Activated T-cell treated with anti-CD3 and anti-CD28 coated beads, Interleukin-2, amount 50 U/mL, for 4 hours (primary cell): ENCODE measurements at regions not wholly inside any gene's neighbourhood (a gene's known extent, or its start where the extent isn't known, plus 50 kb on each side); places are given as distances from the start of the nearest gene placed in this dataset.

Experiments
- ATAC-seq, 2 donors: fragments of 200-7000 bp; cut with Tn5 transposase; one replicate each; pipeline ENCODE4 v1.10.0; 2021
- DNase-seq: peaks from one replicate; pipeline ENCODE4 v3.0.0-alpha.2; 2020
- H3K27me3 Mint-ChIP-seq: one replicate; pipeline ENCODE4 v1.8.0; 2021; ENCODE audit warnings: low read depth, mixed read lengths
- H3K36me3 Mint-ChIP-seq: one replicate; pipeline ENCODE4 v1.8.0; 2022; ENCODE audit warnings: mixed read lengths; ENCODE audit not compliant: insufficient read depth
- H3K4me1 Mint-ChIP-seq: one replicate; pipeline ENCODE4 v1.8.0; 2021; ENCODE audit warnings: low read depth, mixed read lengths
- H3K4me3 Mint-ChIP-seq: one replicate; pipeline ENCODE4 v1.8.0; 2021; ENCODE audit warnings: mild to moderate bottlenecking, moderate library complexity, mixed read lengths
- H3K9me3 Mint-ChIP-seq: one replicate; pipeline ENCODE4 v1.8.0; 2021; ENCODE audit warnings: mixed read lengths

- H3K9me3 Mint-ChIP-seq = peaks cover 6% of the 10 kb centered on the region
- DNase-seq (no peak), ATAC-seq (no peak)
- H3K27me3 Mint-ChIP-seq = no peaks in the 10 kb centered on the region
- no peak overlapping the region for H3K4me3 Mint-ChIP-seq
- no peaks in the 10 kb centered on the region for H3K36me3 Mint-ChIP-seq
- no peaks in the 10 kb centered on the region for H3K4me1 Mint-ChIP-seq
Observed at GRCh38 chr3:99366663-99367429, 271.5 kb upstream of the COL8A1 start.

- Mint-ChIP-seq H3K9me3 (peaks cover 3% of the 10 kb centered on the region), H3K4me3 (no peak overlapping the region), H3K27me3 (no peaks in the 10 kb centered on the region), H3K36me3 (no peaks in the 10 kb centered on the region), H3K4me1 (no peaks in the 10 kb centered on the region)
- ATAC-seq = no peak
- DNase-seq = no peak
Observed at GRCh38 chr3:99365979-99366378, 272.4 kb upstream of the COL8A1 start.

GRCh38 chr3:99365396-99365795 lies 273.0 kb upstream of the COL8A1 start:
- Mint-ChIP-seq H3K27me3 (no peaks in the 10 kb centered on the region), H3K4me3 (no peak overlapping the region), H3K9me3 (peaks cover 7% of the 10 kb centered on the region), H3K4me1 (no peaks in the 10 kb centered on the region), H3K36me3 (no peaks in the 10 kb centered on the region)
- no peak for DNase-seq
- no peak for ATAC-seq

GRCh38 chr3:99357131-99357530 lies 281.3 kb upstream of the COL8A1 start:
- Mint-ChIP-seq H3K4me1 (no peaks in the 10 kb centered on the region), H3K27me3 (no peaks in the 10 kb centered on the region), H3K9me3 (peaks cover 4% of the 10 kb centered on the region), H3K4me3 (no peak overlapping the region), H3K36me3 (no peaks in the 10 kb centered on the region)
- no peak for ATAC-seq
- no peak for DNase-seq

- ATAC-seq = no peak
- H3K36me3 Mint-ChIP-seq = no peaks in the 10 kb centered on the region
- H3K27me3 Mint-ChIP-seq = no peaks in the 10 kb centered on the region
- H3K4me1 Mint-ChIP-seq = no peaks in the 10 kb centered on the region
- H3K4me3 Mint-ChIP-seq = no peak overlapping the region
- DNase-seq = no peak
- peaks cover 8% of the 10 kb centered on the region for H3K9me3 Mint-ChIP-seq
Observed at GRCh38 chr3:99356696-99357095, 281.7 kb upstream of the COL8A1 start.

GRCh38 chr3:99355465-99355864 lies 282.9 kb upstream of the COL8A1 start:
- Mint-ChIP-seq H3K4me1 (no peaks in the 10 kb centered on the region), H3K4me3 (no peak overlapping the region), H3K27me3 (no peaks in the 10 kb centered on the region), H3K9me3 (peaks cover 4% of the 10 kb centered on the region), H3K36me3 (no peaks in the 10 kb centered on the region)
- no peak for DNase-seq
- ATAC-seq = no peak

- no peak for DNase-seq
- no peaks in the 10 kb centered on the region for H3K36me3 Mint-ChIP-seq
- no peak overlapping the region for H3K4me3 Mint-ChIP-seq
- ATAC-seq = no peak
- no peaks in the 10 kb centered on the region for H3K4me1 Mint-ChIP-seq
- H3K9me3 Mint-ChIP-seq = peaks cover 4% of the 10 kb centered on the region
- no peaks in the 10 kb centered on the region for H3K27me3 Mint-ChIP-seq
Observed at GRCh38 chr3:99352811-99353210, 285.6 kb upstream of the COL8A1 start.

- DNase-seq (no peak), ATAC-seq (no peak)
- Mint-ChIP-seq H3K4me1 (no peaks in the 10 kb centered on the region), H3K27me3 (no peaks in the 10 kb centered on the region), H3K4me3 (no peak overlapping the region), H3K9me3 (peaks cover 4% of the 10 kb centered on the region), H3K36me3 (no peaks in the 10 kb centered on the region)
Observed at GRCh38 chr3:99351122-99351521, 287.3 kb upstream of the COL8A1 start.

GRCh38 chr3:99348451-99348850 lies 289.9 kb upstream of the COL8A1 start:
- no peaks in the 10 kb centered on the region for H3K4me1 Mint-ChIP-seq
- no peak for DNase-seq
- no peaks in the 10 kb centered on the region for H3K27me3 Mint-ChIP-seq
- ATAC-seq = no peak
- H3K9me3 Mint-ChIP-seq = peaks cover 4% of the 10 kb centered on the region
- H3K36me3 Mint-ChIP-seq = no peaks in the 10 kb centered on the region
- H3K4me3 Mint-ChIP-seq = no peak overlapping the region

GRCh38 chr3:99344216-99344615 lies 294.2 kb upstream of the COL8A1 start:
- ATAC-seq = no peak
- DNase-seq = no peak
- Mint-ChIP-seq H3K27me3 (no peaks in the 10 kb centered on the region), H3K9me3 (peaks cover 4% of the 10 kb centered on the region), H3K4me3 (no peak overlapping the region), H3K36me3 (no peaks in the 10 kb centered on the region), H3K4me1 (no peaks in the 10 kb centered on the region)

- no peak for ATAC-seq
- DNase-seq = no peak
- Mint-ChIP-seq H3K4me1 (no peaks in the 10 kb centered on the region), H3K4me3 (no peak overlapping the region), H3K36me3 (no peaks in the 10 kb centered on the region), H3K9me3 (peaks cover 4% of the 10 kb centered on the region), H3K27me3 (no peaks in the 10 kb centered on the region)
Observed at GRCh38 chr3:99342383-99342782, 296.0 kb upstream of the COL8A1 start.

GRCh38 chr3:99339222-99339621 lies 299.2 kb upstream of the COL8A1 start:
- H3K4me1 Mint-ChIP-seq = no peaks in the 10 kb centered on the region
- H3K27me3 Mint-ChIP-seq = no peaks in the 10 kb centered on the region
- DNase-seq (no peak), ATAC-seq (no peak)
- H3K4me3 Mint-ChIP-seq = no peak overlapping the region
- H3K9me3 Mint-ChIP-seq = peaks cover 4% of the 10 kb centered on the region
- H3K36me3 Mint-ChIP-seq = no peaks in the 10 kb centered on the region

GRCh38 chr3:99332718-99333117 lies 305.7 kb upstream of the COL8A1 start:
- ATAC-seq (no peak), DNase-seq (no peak)
- Mint-ChIP-seq H3K27me3 (no peaks in the 10 kb centered on the region), H3K36me3 (no peaks in the 10 kb centered on the region), H3K4me1 (no peaks in the 10 kb centered on the region), H3K4me3 (no peak overlapping the region), H3K9me3 (peaks cover 4% of the 10 kb centered on the region)

GRCh38 chr3:99332276-99332675 lies 306.1 kb upstream of the COL8A1 start:
- DNase-seq (no peak), ATAC-seq (no peak)
- Mint-ChIP-seq H3K36me3 (no peaks in the 10 kb centered on the region), H3K4me1 (no peaks in the 10 kb centered on the region), H3K4me3 (no peak overlapping the region), H3K9me3 (peaks cover 4% of the 10 kb centered on the region), H3K27me3 (no peaks in the 10 kb centered on the region)

- H3K36me3 Mint-ChIP-seq = no peaks in the 10 kb centered on the region
- H3K4me1 Mint-ChIP-seq = no peaks in the 10 kb centered on the region
- H3K4me3 Mint-ChIP-seq = no peak overlapping the region
- no peak for DNase-seq
- ATAC-seq = no peak
- no peaks in the 10 kb centered on the region for H3K27me3 Mint-ChIP-seq
- H3K9me3 Mint-ChIP-seq = peaks cover 8% of the 10 kb centered on the region
Observed at GRCh38 chr3:99330924-99331532, 307.4 kb upstream of the COL8A1 start.
